GM21526 (cell line): ENCODE measurements at regions not wholly inside any gene's neighbourhood (a gene's known extent, or its start where the extent isn't known, plus 50 kb on each side); places are given as distances from the start of the nearest gene placed in this dataset.

Experiments used
- ATAC-seq: cut with Tn5 transposase; IDR thresholded peaks from one replicate; pipeline ENCODE4 v1.9.1; 2021; ENCODE audit warnings: moderate library complexity; ENCODE audit not compliant: unreplicated experiment, low FRiP score

DNA sequence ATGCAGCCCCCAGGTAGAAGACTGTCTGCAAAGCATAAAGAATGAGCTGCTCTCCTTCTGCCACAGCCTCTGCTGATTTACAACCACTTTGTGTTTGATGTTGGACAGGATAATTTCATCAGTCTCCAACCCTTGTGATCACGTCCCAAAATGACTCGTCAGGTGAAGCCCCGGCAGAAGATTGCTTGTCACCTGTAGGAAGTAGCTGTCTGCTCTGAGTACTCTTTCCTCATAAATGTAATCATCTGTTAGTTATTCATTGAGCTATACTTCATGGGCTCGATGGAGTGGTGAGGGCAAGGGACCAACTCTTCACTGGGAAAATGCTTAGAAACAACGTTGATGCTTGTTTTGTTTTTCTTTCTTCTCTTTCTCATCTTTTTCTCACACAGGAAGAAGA lies 290.9 kb upstream of the SP8 start:
- no peak for ATAC-seq

DNA sequence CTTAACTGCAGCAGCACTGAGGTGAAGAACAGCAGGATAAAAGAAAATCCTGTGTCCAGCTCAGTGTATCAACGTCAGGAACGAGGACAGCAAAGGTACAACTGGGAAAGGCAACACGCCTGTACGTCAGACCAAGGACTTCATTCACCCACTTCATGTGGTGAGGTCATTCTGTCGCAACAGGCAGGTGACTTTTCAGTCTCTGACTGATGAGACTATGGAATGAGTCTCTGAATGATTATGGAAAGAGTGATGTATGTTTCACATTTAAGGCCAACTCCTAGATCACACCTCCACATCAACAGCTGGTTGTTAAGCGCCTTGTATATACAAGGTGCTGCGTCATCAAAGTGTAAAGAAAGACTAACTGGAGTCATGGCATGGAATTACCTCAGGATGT lies 297.6 kb upstream of the SP8 start:
- no peak for ATAC-seq

DNA sequence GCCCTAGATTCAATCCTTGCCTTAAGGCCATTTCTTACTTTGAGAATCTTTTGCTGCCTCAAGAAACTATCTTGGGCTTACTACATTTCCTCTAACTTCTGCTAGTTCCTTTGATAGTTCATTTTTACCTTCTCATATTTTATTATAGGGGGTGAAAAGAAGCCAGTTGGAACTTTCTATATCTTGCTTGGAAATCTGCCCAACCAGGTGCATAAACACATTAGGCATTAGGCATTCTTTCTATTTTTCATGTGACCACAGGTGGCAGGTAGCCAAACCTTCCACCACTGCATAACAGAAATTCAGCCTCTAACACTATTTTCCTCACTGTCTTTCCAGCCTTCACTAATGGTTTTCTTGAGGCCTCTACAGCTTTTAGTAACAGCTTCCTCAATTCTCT lies 300.0 kb upstream of the SP8 start:
- no peak for ATAC-seq

DNA sequence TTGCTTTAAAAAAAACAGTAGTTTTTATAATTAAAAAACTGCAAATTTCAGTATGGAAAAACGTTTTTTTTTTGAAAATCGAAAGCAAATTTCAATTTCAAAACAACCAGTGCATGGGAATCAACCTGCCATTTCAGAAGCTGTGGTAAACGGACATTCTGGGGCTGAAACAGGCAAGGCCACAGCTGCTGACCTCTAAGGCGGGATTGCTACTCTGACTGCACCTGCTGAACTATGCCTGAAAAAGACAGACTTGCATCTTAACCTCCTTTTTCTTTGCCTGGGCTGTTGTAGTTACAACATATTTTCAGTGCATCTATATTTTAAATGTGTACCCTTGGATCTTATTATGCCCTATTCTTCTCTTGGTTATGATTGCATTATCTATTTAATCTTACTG lies 303.0 kb upstream of the SP8 start:
- ATAC-seq, result no peak

DNA sequence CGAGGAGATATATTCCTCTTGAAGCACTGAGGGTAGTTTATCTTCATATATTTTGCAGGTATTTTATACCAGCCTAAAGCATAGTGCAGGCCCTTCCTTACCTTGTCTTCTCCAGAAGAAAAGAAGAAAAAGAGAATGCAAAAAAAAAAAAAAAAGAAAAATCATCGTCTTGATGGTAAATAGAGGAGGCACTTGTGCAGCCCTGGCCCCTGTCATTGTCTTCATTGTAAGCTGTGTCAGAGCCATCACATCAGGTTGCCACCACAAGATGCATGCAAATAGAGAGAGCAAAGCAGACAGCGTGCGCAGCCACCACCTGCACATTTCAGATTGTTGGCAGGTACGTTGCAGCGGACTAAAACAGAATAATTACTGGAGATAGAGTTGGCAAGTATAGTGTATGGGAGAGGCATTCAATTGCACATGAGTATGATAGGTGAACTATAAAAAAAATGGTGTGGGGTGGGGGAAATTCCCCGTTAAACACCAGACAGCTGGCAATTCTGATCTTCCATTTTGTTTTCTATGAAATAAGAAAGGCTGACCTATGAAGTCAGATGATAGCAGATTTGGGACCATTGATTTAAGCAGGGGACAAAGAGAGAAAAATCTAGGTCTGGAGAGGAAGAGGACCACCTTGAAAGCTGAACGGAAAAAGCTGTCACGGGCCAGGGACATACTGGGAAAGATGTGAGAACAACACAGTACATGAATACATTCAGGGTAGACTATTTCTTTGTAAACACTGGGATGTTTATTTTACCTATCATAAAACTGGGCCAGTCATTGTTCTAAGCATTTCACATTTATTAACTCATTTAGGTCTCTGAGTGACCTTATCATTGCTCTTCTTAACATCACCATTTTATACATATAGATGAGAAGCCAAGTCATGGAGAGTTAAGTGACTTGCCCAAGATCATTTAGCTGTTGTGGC lies 306.3 kb upstream of the SP8 start:
- ATAC-seq, result no peak

DNA sequence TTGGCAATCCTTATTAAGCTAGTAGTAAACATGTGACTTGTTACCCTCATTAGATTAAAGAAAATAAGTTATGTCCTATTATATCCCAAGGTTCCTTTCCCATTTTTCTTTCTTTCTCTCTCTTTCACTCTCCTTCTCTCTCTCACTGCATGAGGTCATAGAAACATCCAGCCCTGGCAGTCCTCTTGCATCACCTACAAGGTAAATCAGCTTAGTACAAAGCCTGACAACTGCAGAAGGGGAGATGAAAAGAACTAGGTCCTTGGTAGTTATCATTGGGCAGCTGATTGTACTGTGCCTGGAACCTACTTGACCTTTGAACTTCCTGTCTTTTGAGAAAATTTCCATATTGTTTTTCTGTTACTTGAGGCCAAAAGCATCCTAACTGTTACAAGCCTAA lies 307.9 kb upstream of the SP8 start:
- no peak for ATAC-seq

DNA sequence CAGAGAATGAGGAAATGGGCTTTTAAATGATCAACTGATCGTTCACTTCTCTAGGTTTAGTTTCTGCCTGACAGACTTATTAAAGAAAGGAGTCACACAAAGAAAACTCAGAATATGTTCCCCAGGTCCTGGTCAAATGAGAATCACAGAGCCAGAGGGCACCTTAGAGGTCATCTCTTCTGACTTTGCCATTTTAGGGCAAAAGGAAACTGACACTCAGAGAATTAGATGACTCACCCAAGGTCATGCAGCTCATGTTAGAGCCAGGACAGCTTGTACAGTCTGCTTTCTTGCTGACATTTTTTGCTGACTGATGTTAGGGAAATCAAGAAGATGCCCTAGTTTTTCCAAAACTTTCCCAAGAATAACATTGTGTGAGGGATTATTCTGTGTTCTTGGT lies 312.7 kb upstream of the SP8 start:
- no peak for ATAC-seq

DNA sequence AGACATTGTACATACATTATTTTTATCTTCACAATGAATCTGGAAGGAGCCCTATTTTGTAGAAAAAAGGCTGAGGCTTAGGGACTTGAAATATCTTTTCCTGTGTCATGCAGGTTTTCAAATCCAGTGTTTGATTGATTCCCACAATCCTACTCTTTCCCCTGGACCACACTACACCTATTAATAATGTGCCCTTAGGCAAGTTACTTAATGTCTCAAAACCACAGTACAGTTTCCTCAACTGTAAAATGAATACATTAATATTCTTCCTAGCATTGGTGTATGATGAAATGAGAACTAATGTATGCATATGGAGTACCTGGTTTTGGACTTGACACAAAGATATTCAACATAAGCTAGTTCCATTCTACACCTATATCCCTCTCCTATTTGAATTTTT lies 313.3 kb upstream of the SP8 start:
- ATAC-seq, result no peak

DNA sequence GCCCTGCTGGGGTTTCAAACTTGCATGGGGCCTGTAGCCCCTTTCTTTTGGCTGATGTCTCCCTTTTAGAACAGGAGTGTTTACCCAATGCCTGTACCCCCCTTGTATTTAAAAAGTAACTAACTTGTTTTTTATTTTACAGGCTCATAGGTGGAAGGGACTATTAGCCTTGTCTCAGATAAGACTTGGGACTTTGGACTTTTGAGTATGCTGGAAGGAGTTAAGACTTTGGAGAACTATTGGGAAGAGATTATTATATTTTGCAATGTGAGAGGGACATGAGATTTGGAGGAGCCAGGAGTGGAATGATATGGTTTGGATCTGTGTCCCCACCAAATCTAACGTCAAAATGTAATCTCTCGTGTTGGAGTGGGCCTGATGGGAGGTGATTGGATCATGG lies 314.9 kb upstream of the SP8 start:
- no peak for ATAC-seq

DNA sequence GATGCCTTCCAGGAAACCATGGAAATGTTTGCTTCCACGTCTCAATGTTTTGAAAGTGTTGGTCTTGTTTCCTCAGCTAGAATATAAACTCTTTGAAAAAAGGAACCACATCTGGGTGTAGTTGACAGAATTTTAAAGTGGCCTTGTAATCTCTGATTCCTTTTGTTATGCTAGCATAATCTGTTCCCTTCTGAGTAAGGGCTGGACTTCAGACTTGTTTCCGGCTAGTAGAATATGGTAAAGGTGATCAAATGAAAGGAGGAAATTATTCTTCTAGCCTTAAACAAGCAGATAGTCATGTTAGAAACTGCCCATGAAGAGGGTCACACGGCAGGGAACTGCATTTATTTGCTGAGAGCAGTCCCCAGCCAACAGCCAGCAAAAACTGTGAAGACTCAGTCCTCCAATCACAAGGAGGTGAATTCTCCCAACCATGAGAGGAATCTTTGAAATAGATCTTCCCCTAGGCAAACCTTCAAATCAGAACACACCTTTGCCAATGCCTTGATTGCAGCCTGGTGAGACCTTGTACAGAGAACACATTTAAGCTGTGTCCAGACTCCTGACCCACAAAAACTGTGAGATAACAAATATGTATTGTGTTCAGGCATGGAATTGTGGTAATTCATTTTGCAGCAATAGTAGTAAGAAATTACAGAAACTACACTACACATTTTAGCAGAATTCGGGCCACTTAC lies 316.9 kb upstream of the SP8 start:
- ATAC-seq, result no peak

DNA sequence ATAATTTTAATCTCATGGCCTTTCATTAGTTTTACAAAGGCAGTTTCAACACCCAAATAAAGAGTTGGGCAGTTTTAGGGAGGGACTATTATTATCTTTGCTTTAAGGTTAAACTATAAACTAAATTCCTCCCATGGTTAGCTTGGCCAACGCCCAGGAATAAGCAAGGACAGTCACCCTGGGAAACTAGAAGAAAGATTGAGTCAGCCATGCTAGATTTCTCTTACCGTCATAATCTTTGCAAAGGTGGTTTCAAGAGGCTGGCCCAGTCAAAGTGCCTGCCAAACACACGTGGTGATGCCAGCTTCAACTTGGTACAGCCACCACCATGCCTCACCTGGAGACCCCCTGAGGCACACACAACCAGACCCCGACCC lies 317.4 kb upstream of the SP8 start:
- no peak for ATAC-seq

DNA sequence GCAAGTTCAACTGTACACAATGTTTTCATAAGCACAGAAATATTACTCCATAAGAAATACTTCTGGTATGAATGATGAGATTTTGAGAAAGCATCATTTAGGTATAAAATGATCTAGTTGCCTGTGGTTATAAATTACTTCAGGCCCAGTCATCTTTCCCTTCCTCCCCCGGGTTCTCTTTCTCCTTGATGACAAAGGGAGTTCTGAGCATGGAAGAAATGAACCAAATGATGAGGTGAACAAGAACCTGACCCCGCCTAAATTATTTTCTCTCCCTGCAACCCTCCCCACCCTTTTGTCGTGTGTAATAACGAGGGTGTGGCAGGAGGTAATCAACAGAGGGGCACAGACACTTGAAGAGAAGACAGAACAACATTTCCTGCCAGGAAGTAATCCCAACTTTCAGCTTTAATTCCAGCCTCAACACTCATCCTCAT lies 319.6 kb upstream of the SP8 start:
- no peak for ATAC-seq

DNA sequence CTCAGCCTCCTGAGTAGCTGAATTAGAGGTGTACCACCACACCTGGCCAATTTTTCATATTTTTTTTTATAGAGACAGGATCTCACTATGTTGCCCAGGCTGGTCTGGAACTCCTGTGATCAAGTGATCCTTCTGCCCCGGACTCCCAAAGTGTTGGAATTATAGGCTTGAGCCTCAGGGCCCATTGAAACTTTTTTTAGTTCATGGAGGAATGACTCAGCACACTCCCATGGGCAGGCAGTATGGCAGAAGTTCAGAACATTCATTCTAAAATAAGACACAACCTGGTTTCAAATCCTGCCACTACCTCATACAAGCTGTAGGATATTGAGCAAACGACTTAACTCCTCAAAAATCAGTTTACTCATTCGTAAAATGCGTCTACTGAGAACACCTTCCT lies 320.4 kb upstream of the SP8 start:
- ATAC-seq, result no peak

DNA sequence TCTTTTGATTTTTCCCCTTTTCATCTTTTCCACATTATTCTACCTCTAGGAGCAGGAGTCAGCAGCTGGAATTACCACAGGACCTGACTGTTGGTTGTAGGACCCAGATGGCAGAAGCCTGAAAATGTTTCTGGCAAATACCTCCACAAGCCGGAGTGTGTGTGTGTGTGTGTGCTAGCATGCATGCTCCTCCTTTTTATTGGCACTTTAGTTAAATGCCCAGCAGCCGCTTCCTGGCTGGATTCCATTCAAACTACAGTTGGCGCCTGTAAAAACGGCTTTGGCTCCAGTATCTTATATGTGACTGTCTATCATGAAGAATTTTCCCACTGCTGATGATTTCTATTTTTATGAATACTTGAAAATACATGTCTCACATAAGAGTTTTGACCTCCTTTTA lies 319.7 kb upstream of the SP4 start:
- ATAC-seq, result no peak

DNA sequence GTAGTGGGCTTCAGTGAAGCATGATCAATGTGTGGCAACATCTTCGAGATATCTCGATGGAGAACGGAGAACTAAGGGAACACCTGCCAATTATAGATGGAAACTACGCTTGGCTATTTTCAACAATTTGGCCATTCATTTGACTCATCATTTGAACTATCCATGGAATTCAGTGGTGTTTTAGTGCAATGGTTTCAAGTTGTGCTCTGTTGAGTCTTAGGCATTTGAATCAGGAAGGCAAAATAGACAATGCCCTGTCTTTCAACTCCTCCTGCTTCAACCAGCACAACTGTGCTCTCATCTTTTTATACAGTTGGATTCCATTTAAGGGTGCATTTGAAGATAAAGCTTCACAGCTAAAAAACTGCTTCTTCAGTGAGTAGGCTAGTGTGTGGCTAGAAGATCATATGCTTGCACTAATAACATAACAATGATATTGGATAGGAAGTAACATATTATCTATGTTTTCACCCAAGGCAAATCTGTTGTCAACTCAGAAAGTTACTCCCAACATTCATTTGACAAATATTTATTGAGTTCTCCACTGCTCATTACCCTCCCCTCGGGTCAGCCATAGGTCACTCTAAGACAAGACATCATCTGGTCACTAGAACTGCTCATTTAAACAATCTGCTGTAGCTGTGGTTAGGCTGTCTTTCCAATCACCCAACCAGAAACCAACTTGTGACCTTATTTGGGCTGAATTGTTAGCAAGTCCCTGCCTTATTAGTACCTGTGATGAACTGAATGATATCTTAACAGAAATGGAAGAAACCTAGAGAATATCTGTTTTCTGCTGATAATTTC lies 314.1 kb upstream of the SP4 start:
- ATAC-seq, result no peak

DNA sequence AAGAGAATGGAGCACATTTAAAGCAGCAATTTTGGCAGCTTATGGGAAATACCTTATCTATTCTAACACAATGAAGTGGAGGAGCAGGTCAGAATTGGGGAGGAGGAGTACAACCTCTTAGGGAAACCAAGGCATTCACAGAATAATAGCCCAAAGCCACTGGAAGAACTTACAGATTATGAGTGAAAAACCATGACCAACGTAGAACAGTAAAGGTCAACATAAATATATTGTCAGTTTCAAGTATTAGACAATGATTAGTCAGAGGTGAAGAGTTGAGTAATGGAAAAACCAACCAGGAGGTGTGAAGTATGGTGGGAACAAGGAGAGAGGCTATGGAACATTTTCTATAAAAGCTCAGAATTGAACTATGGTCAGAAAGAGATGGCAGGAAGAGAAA lies 304.3 kb upstream of the SP4 start:
- ATAC-seq, result no peak

DNA sequence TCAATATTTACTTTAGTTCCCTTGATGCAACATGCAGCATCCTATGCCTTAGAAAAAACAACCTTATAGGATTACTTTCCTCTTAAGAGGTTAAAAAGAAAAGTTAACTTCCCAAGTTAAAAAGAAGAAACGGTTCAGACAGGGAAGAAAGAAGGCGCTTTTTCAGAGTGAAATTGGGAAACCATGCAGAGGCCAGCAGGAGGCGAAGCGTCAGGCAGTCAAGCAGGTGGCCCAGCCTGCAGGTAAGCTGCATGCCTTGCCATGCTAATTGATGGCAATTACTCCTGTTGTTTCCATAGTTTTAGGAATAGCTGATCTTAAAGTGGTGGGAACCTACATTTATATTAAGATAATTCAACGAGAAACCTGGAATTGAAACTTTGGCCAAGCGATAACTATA lies 302.6 kb upstream of the SP4 start:
- no peak for ATAC-seq

DNA sequence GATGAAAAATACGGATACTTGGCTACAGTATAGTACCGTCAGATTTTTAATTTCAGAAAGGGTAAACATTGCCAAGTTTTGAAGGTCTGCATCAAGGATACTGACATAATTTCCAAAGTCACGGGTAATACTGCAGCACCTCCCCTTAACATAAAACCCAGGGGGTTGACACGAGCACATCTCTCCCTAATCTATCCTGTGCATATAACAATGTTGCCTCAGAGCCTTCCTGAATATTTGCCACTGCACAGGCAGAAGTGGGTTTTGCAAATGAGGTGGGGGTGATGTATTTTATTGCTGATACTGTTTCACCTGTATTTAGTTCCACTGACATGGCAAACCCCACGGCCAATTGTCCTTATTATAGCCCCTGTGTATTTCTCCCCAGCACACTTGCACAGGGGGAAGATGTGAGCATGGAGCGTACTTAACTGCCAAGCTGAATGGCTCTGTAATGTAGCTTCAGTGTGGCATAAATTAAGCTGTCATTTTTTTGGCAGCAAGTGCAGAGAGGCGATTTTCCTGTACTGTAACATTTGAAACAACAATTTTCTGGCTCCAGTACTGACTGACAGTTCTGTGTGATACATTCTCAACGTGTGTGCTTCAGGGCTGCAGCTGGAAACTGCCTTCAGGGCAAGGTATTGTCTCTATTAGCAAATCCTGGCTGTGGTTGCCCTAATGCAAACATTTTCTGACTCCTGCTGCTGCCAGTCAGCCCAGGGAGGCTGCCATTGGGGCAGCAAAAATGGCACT lies 299.6 kb upstream of the SP4 start:
- ATAC-seq, result no peak

DNA sequence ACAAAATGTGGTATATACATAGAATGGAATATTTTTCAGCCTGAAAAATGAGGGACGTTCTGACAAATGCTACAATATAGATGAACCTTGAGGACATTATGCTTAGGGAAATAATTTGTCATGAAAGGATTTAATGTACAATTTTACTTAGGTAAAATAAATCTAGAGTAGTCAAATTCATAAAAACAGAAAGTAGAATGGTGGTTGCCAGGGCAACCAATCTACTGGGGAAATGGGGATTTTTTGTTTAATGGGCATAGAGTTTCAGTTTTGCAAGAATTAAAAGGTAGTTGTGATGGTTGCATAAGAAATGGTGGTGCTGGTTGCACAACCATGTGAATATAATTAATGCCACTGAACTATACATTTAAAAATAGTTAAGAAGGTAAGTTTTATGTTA lies 296.0 kb upstream of the SP4 start:
- no peak for ATAC-seq

DNA sequence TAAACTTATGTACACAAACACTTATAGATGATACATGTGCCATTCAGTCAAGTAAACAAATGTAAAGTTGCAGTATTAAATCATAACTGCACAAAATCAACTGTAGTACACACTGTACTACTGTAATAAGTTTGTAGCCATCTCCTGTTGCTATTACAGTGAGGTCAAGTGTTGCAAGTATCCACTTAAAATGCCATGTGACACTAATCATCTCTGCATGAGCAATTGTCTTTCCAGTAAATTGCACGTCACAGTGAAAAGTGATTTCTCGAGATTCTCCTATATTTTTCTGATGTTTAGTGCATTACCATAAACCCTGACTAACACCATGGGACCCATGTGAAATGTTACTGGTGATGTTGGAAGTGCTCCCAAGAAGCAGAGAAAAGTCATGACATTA lies 293.3 kb upstream of the SP4 start:
- no peak for ATAC-seq

DNA sequence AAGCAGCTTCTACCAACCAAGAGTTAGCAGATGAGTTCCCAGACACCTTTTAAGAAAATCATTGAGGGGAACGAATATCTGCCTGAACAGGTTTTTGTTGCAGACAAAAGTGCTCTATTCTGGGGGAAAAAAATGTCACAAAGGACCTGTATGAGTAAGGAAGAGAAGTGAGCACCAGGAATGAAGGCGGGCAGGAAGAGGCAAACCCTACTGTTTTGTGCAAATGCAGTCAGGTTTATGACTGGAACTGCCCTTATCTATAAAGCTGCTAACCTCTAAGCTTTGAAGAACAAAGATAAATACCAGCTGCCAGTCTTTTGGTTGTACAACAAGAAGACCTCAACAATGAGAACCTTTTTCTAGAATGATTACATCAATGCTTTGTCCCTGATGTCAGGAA lies 292.4 kb upstream of the SP4 start:
- no peak for ATAC-seq
